SKM-1 treated with dmso at 0.1 percent for 144 hours (cell line): ENCODE measurements at regions not wholly inside any gene's neighbourhood (a gene's known extent, or its start where the extent isn't known, plus 50 kb on each side); places are given as distances from the start of the nearest gene placed in this dataset.

Experiments
- DNase-seq: peaks from one replicate; lab custom pipeline; 2025; ENCODE audit not compliant: unreplicated experiment; lab: John Stamatoyannopoulos, UW

GRCh38 chr3:64861684-64862083, 173.9 kb upstream of the ADAMTS9 start:
- no peak for DNase-seq

- DNase-seq, result no peak
Observed at GRCh38 chr3:64860536-64860870, 172.7 kb upstream of the ADAMTS9 start.

- DNase-seq, result peak; percentile 41
Observed at GRCh38 chr3:64859625-64860535, 172.1 kb upstream of the ADAMTS9 start.

GRCh38 chr3:64856977-64857516, 169.2 kb upstream of the ADAMTS9 start:
- DNase-seq, result no peak

- no peak for DNase-seq
Observed at GRCh38 chr3:64856106-64856505, 168.3 kb upstream of the ADAMTS9 start.

- DNase-seq, result no peak
Observed at GRCh38 chr3:64853456-64853855, 165.7 kb upstream of the ADAMTS9 start.

GRCh38 chr3:64852738-64853137, 164.9 kb upstream of the ADAMTS9 start:
- DNase-seq, result no peak

- DNase-seq, result no peak
Observed at GRCh38 chr3:64848822-64849221, 161.0 kb upstream of the ADAMTS9 start.

GRCh38 chr3:64848127-64848800, 160.5 kb upstream of the ADAMTS9 start:
- DNase-seq, result no peak

- DNase-seq, result no peak
Observed at GRCh38 chr3:64844558-64844957, 156.8 kb upstream of the ADAMTS9 start.

- DNase-seq, result peak; percentile 97
Observed at GRCh38 chr3:64837986-64838735, 150.4 kb upstream of the ADAMTS9 start.

- no peak for DNase-seq
Observed at GRCh38 chr3:64837126-64837738, 149.4 kb upstream of the ADAMTS9 start.

GRCh38 chr3:64836097-64836496, 148.3 kb upstream of the ADAMTS9 start:
- DNase-seq, result no peak

GRCh38 chr3:64832098-64832497, 144.3 kb upstream of the ADAMTS9 start:
- no peak for DNase-seq

- DNase-seq, result no peak
Observed at GRCh38 chr3:64830681-64831080, 142.9 kb upstream of the ADAMTS9 start.

- DNase-seq, result no peak
Observed at GRCh38 chr3:64829331-64829730, 141.5 kb upstream of the ADAMTS9 start.

GRCh38 chr3:64828276-64828675, 140.5 kb upstream of the ADAMTS9 start:
- no peak for DNase-seq

GRCh38 chr3:64827431-64827830, 139.6 kb upstream of the ADAMTS9 start:
- DNase-seq, result no peak

- no peak for DNase-seq
Observed at GRCh38 chr3:64827019-64827418, 139.2 kb upstream of the ADAMTS9 start.

- no peak for DNase-seq
Observed at GRCh38 chr3:64825404-64826120, 137.8 kb upstream of the ADAMTS9 start.
